ENCODE measurements at regions not wholly inside any gene's neighbourhood (a gene's known extent, or its start where the extent isn't known, plus 50 kb on each side); places are given as distances from the start of the nearest gene placed in this dataset.

GRCh38 chr10:121216295-121216694 is 365.1 kb downstream of the WDR11 start:
- TF ChIP-seq, protein P1, sequence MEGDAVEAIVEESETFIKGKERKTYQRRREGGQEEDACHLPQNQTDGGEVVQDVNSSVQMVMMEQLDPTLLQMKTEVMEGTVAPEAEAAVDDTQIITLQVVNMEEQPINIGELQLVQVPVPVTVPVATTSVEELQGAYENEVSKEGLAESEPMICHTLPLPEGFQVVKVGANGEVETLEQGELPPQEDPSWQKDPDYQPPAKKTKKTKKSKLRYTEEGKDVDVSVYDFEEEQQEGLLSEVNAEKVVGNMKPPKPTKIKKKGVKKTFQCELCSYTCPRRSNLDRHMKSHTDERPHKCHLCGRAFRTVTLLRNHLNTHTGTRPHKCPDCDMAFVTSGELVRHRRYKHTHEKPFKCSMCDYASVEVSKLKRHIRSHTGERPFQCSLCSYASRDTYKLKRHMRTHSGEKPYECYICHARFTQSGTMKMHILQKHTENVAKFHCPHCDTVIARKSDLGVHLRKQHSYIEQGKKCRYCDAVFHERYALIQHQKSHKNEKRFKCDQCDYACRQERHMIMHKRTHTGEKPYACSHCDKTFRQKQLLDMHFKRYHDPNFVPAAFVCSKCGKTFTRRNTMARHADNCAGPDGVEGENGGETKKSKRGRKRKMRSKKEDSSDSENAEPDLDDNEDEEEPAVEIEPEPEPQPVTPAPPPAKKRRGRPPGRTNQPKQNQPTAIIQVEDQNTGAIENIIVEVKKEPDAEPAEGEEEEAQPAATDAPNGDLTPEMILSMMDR (IDR thresholded peaks at IDR 0.05) = no peak
- TF ChIP-seq POLR2A (IDR thresholded peaks at IDR 0.05) (no peak), POLR2AphosphoS5 (IDR thresholded peaks at IDR 0.05) (no peak)

Measured in gastroesophageal sphincter (tissue), 3 donors.